KG1 (cell line): ENCODE measurements at regions not wholly inside any gene's neighbourhood (a gene's known extent, or its start where the extent isn't known, plus 50 kb on each side); places are given as distances from the start of the nearest gene placed in this dataset.

Source experiments
- DNase-seq: peaks from one replicate; lab custom pipeline; 2025; lab: John Stamatoyannopoulos, UW

DNA sequence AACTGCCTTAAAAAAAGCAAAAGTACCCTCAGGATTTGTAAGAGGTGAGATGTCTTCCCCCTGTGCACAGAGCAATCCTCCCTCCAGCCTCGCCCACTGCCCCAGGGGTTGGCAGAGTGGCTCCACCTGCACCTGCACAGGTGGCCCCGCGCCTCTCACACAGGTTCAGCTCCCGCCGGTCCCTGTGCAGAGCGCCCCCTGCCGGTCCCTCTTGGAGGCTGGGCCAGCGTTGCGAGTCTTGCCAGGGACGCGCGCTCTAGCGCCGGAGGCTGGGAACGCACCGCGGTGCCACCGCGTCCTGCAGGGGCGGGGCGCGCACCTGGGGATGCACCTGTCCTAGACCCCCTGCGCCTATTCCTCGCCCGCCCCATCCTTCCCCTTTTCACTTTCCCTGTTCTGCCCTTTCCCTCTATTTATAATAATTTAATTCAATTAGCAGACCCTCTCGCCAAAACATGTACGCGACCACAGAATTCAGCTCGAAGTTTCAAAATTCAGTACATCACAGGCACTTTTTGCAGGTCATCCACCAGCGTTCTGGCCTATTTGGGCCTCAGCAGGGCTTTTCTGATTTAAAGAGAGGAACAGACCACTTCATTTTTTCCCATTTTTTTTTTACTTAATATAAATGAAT, 618.6 kb downstream of the AACS start:
- DNase-seq: no peak

DNA sequence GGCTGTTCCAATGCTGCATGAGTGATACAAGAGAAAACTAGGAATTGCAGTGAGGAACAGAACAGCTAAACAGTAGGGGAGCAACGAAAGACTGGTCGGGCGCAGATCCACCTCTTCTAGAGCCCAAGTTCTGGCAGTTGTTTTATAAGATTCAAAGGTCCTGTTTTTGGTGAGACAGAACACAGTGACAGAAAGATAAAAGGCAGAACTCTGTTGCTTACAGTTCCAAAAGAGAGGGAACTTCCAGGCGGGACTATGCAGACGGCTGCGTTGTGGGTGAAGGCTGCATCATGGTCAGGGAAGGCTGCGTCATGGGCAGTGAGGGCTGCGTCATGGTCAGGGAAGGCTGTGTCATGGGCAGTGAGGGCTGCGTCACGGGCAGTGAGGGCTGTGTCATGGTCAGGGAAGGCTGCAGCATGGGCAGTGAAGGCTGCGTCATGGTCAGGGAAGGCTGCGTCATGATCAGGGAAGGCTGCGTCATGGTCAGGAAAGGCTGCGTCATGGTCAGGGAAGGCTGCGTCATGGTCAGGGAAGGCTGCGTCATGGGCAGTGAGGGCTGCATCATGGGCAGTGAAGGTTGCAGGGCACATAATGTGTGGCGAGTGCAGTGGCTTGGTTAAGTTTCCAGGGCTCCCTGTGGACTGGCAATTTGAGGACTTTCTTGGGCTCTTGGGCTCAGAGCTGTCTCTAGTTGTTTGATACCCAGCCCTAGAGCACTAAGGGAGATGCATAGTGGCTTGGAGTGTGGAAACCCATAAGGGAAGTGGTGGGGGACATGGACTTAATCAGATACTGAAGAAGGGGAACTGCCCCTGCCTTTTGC, 619.9 kb downstream of the AACS start:
- DNase-seq: no peak

DNA sequence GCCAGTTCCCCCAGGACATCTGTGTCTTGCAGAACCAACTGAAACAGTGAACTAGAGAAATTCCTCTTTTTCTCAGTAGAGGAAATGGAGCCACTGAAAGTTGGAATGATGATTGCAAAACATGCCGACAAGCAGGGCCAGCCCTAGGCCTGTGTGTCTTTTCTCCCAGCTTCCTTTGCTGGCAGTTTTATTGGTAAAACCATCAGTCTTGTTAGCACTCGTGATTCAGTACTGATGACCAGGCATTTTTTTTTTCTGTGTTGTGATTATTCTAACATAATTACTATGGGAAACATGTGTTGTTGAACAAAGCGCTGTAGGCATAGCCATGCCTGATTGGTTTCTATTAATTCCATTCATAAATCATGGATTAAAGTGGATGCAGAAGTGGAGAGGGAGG, 620.7 kb downstream of the AACS start:
- no peak for DNase-seq

DNA sequence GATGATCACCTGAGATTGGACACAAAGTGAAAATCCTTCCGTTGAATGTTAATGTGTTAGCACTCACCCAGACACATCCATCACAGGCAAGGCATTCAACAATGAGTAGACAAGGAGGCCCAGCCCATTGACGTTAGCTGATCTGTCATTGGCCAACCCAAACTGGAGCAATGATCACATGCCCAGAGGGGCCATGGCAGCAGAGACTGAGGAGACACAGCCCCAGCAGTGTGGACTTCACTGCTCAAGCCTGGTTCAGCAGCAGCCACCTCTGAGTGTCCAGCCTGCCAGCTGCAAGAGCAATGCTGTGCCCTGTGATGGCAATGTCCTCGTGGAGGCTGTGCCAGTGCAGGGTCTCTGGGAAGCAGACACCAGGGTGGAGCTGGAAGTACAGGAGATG, 622.2 kb downstream of the AACS start:
- no peak for DNase-seq

- no peak for DNase-seq
Observed at GRCh38 chr12:125687820-125688219, 622.6 kb downstream of the AACS start.

DNA sequence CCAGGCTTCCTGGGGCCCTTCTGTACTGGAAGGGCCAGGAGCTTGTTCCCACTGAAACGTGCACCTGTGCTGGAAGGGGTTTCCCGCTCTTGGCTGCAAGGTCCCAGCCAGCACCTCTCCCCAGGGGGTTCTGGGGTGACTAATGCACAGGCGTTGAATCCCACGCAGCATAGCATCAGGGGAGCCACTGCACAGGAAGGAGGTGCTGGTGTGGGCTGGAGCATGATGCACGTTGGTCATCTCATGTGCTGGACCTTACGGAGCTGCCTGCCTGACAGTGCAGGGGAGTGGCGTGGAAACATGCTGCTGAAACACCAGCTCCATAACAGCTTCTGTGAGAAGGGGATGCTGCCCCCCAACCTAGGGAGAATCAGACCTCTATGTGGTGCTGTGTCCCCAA, 623.0 kb downstream of the AACS start:
- DNase-seq: no peak

DNA sequence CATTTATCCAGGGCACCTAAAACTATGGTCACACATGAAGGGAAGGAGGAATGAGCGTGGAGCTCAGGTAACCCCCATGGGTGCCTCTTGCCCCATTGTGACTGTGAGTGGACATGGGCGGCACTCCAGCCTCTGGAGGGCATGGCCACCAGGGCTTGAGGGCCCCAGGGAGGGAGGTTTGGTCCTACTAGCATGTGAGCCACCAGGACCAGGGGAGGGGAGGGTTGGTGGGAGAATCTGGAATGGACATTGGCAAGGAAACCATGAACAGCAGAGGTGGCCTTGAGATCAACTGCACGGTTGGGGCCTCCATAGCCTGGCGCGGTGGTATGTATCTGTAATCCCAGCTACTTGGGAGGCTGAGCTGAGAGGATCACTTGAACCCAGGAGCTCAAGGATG, 623.6 kb downstream of the AACS start:
- no peak for DNase-seq

- DNase-seq: no peak
Observed at GRCh38 chr12:125689576-125690410, 624.6 kb downstream of the AACS start.

DNA sequence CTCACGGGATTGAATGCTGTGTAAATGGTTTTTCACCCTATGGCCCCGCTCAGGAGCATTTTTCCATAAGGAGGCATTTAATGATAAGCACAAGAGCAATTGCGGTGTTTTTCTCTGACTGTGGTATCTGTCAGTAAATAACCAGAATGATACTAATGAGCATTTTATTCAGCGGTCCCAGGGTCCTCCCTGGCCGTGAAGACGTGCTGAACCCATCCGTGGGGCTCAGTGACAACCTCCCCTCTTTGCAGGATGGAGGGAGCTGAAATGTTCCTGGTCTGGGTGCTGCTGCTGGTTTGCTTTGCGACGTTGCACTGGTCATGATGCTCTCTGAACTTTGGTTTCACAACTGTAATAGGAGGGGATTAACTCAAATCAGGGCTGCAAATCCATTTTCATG, 625.6 kb downstream of the AACS start:
- no peak for DNase-seq

DNA sequence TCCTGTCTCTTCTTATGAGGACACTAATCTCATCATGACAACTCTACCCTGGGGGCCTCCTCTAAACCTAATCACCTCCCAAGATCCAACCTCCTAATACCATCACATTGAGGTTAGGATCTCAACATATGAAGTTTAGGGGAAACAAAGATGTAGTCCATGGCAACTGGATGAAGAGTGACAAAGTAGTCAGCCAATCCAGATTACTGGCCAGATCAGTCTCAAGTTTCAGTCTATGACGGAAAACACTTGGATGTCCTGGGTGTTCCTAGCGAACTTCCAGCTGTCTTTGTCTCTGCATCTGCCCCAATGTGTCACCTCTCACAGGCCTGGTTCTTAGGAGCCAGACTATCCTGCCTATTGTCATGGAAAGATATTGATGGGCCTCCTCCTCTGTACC, 630.8 kb downstream of the AACS start:
- no peak for DNase-seq

DNA sequence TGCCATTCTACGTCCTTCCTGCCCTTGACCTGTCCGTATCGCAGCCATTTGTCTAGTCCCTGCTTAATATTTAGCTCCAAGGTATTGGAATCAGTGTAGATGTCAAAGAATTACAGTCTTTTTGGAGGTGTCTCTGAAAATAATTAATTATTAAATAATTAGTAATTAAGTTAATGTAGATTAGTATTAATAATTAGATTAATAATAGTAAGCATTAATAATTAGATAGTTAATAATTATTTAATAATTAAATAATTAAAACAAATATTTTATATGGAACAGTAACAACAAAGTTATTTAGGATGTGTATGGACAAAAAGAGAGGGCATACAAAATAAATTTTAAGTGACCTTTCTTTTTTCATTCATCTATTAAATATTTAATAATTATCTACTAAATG, 639.6 kb downstream of the AACS start:
- DNase-seq: no peak

- DNase-seq: no peak
Observed at GRCh38 chr12:125720961-125721360, 655.7 kb downstream of the AACS start.

- no peak for DNase-seq
Observed at GRCh38 chr12:125734137-125734536, 668.9 kb downstream of the AACS start.

DNA sequence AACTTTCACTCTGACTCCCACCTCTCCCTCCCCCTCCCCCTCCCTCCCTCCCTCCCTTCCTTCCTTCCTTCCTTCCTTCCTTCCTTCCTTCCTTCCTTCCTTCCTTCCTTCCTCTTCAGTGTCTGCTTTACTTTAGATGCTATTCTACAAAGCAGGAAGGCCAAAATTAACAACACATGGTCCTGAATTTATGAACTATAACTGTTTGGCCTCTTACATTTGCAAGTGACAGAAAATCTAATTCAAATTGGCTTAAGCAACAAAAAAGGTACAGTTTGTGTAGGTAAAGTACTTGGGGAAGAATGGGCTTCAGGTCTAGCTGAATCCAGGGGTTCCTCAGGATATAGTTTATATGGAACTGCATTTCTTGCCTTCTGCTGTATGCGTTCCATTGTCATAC, 673.0 kb downstream of the AACS start:
- no peak for DNase-seq

- DNase-seq: no peak
Observed at GRCh38 chr12:125742413-125742812, 677.2 kb downstream of the AACS start.

DNA sequence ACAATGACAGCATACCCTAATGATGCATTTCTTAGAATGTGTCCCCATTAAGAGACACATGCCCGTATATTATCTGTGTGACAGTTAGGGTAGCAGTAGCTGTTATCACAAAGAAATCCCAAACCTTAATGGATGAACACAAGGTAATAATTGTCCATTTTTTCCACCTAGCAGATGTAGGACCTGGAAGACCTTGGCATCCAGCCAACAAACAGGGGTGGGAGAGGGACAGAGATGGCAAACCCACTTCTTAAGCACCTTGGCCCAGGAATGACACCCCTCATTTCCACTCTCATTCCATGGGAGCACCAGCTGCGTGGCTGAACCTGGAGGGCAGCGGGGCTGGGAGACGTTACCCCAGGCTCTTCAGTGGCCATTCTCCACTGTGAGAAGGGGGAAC, 679.0 kb downstream of the AACS start:
- no peak for DNase-seq

GRCh38 chr12:125755512-125755911, 690.3 kb downstream of the AACS start:
- DNase-seq: no peak

DNA sequence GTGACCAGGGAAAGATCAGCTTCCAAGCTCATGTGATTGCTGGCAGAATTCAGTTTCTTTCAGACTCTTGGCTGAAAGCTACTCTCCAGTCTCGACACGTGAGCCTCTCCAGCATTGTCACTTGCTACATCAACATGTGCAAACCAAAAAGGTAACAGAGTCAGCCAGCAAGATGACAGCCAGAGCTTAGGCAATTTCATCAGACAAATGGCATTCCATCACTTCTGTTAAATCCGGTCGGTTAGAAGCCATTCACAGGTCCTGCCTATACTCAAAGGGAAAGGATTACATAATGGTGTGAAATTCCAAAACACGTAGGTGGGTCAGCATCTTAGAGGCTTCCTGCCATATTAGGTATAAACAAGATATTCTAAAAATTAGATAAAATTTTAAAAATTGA, 700.9 kb downstream of the AACS start:
- DNase-seq: no peak

GRCh38 chr12:125772403-125772802, 707.2 kb downstream of the AACS start:
- DNase-seq: no peak

GRCh38 chr12:125773033-125773640, 707.9 kb downstream of the AACS start:
- DNase-seq: no peak

DNA sequence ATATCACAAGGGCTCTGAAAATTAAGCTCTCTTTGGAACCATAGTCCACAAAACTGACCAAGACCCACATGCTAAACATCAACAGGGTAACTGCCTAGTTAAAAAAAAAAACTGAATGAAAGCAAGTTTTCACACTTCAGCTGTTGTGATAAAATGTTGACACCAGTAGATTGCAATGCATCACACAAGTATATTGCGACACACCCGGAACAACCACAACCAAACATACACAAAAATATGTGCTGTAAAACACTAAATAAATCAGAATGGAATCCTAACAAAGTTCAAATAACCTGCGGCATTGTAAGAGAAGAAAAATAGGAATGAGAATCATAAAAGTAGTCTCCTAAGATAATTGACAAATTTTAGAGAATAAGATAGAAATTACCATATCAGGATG, 710.3 kb downstream of the AACS start:
- no peak for DNase-seq

GRCh38 chr12:125776212-125776611, 711.0 kb downstream of the AACS start:
- DNase-seq: no peak

DNA sequence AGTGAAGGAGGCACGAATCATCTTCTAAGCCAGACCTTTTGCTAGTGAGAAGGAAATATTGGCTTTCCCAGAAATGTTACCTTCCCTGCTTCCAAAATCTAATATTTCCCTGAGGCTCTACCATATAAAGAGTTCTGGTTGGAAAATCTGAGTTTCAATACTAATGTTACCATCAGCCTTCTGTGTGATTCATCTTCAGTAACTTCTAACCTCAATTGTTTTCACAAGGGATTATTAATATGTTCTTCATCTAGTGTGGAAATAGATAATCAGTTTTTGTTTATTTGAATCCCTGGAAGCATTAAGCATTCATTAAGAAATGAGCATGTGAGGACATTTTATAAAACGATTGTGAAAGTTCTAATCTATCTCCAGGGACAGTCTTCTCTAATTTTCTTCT, 720.9 kb downstream of the AACS start:
- no peak for DNase-seq
